Cardiac septum (tissue), 1 donor: ENCODE measurements at regions not wholly inside any gene's neighbourhood (a gene's known extent, or its start where the extent isn't known, plus 50 kb on each side); places are given as distances from the start of the nearest gene placed in this dataset.

Experiments used
- DNase-seq: peaks from one replicate; pipeline ENCODE4 v3.0.0-alpha.2; 2020; ENCODE audit warnings: low spot score
- intact Hi-C: fragments of 100-400 bp; cut with DNase I; formaldehyde crosslinking; loops from one replicate; pipeline ENCODE4 v1.14.0; 2022
- donor health status: DM: no; HTN: no; CAD: no.

GRCh38 chr5:162299793-162300192, 232.2 kb downstream of the GABRG2 start:
- no peak for DNase-seq
- intact Hi-C loops: no loop called here

- no peak for DNase-seq
- intact Hi-C loops: no loop called here
Measured at GRCh38 chr5:162301356-162301755, 233.8 kb downstream of the GABRG2 start.

GRCh38 chr5:162323466-162323865, 255.9 kb downstream of the GABRG2 start:
- intact Hi-C loops: no loop called here
- no peak for DNase-seq

GRCh38 chr5:162324328-162324727, 256.8 kb downstream of the GABRG2 start:
- no peak for DNase-seq
- intact Hi-C loops: no loop called here

- no peak for DNase-seq
- intact Hi-C loops: no loop called here
Measured at GRCh38 chr5:162325143-162325727, 257.7 kb downstream of the GABRG2 start.

- no peak for DNase-seq
- intact Hi-C loops: no loop called here
Measured at GRCh38 chr5:162334944-162335343, 267.4 kb downstream of the GABRG2 start.

GRCh38 chr5:162360373-162360931, 292.9 kb downstream of the GABRG2 start:
- DNase-seq: no peak
- intact Hi-C loops: no loop called here

- no peak for DNase-seq
Measured at GRCh38 chr5:162372256-162372655, 304.7 kb downstream of the GABRG2 start.

GRCh38 chr5:162377895-162378294, 310.3 kb downstream of the GABRG2 start:
- intact Hi-C loops: no loop called here
- no peak for DNase-seq

More at GRCh38 chr5:162372256-162372655, 304.7 kb downstream of the GABRG2 start:
- intact Hi-C loops: no loop called here

GRCh38 chr5:162382839-162383238, 315.3 kb downstream of the GABRG2 start:
- intact Hi-C loops: no loop called here
- no peak for DNase-seq

GRCh38 chr5:162384225-162384624, 316.7 kb downstream of the GABRG2 start:
- intact Hi-C loops: no loop called here

GRCh38 chr5:162391833-162392232, 324.3 kb downstream of the GABRG2 start:
- no peak for DNase-seq
- intact Hi-C loops: no loop called here

More at GRCh38 chr5:162384225-162384624, 316.7 kb downstream of the GABRG2 start:
- DNase-seq: no peak

GRCh38 chr5:162392336-162392735, 324.8 kb downstream of the GABRG2 start:
- no peak for DNase-seq
- intact Hi-C loops: no loop called here

GRCh38 chr5:162393534-162393933, 326.0 kb downstream of the GABRG2 start:
- DNase-seq: no peak
- intact Hi-C loops: no loop called here

- intact Hi-C loops: no loop called here
- DNase-seq: no peak
Measured at GRCh38 chr5:162407614-162408013, 340.0 kb downstream of the GABRG2 start.

- no peak for DNase-seq
- intact Hi-C loops: no loop called here
Measured at GRCh38 chr5:162410365-162410764, 342.8 kb downstream of the GABRG2 start.

GRCh38 chr5:162429142-162429541, 361.6 kb downstream of the GABRG2 start:
- intact Hi-C loops: no loop called here
- DNase-seq: no peak

GRCh38 chr5:162434281-162434680, 366.7 kb downstream of the GABRG2 start:
- DNase-seq: no peak
- intact Hi-C loops: no loop called here

GRCh38 chr5:162436055-162436454, 368.5 kb downstream of the GABRG2 start:
- intact Hi-C loops: no loop called here
- DNase-seq: no peak

GRCh38 chr5:162444129-162444762, 376.7 kb downstream of the GABRG2 start:
- DNase-seq: no peak
- intact Hi-C loops: no loop called here

GRCh38 chr5:162456086-162456485, 388.5 kb downstream of the GABRG2 start:
- intact Hi-C loops: no loop called here
- DNase-seq: no peak
